Loucy (cell line): ENCODE measurements at regions not wholly inside any gene's neighbourhood (a gene's known extent, or its start where the extent isn't known, plus 50 kb on each side); places are given as distances from the start of the nearest gene placed in this dataset.

Source experiments
- H2AFZ ChIP-seq: fragments of 200-600 bp; sonication (generic); 2 replicates; pipeline ENCODE4 v1.6.0; 2016; ENCODE audit warnings: antibody characterized with exemption, mild to moderate bottlenecking, low read length, moderate library complexity
- H3F3A ChIP-seq: fragments of 200-600 bp; 2 replicates; pipeline ENCODE4 v1.6.0; 2016; ENCODE audit warnings: antibody characterized with exemption, low read depth, mild to moderate bottlenecking
- H3K27me3 ChIP-seq: fragments of 200-600 bp; sonication (generic); 2 replicates; pipeline ENCODE4 v1.6.1; 2014; ENCODE audit warnings: low read length, mild to moderate bottlenecking; ENCODE audit not compliant: insufficient read depth, poor library complexity, severe bottlenecking
- H3K36me3 ChIP-seq: fragments of 200-600 bp; sonication (generic); 2 replicates; pipeline ENCODE4 v1.6.1; 2016; ENCODE audit warnings: low read length; ENCODE audit not compliant: insufficient read depth
- H3K4me1 ChIP-seq: fragments of 200-600 bp; sonication (generic); 2 replicates; pipeline ENCODE4 v1.5.1; 2014; ENCODE audit warnings: low read length, mild to moderate bottlenecking; ENCODE audit not compliant: insufficient read depth, poor library complexity, severe bottlenecking
- H3K4me2 ChIP-seq: fragments of 200-600 bp; sonication (generic); 2 replicates; pipeline ENCODE4 v1.6.0; 2014; ENCODE audit warnings: antibody characterized with exemption, low read length, low read depth, mild to moderate bottlenecking; ENCODE audit not compliant: poor library complexity, severe bottlenecking
- H3K4me3 ChIP-seq: fragments of 200-600 bp; sonication (generic); 2 replicates; pipeline ENCODE4 v1.5.1; 2014; ENCODE audit warnings: low read length, mild to moderate bottlenecking, mixed read lengths; ENCODE audit not compliant: poor library complexity, severe bottlenecking
- H3K79me2 ChIP-seq: fragments of 200-600 bp; sonication (generic); 2 replicates; pipeline ENCODE4 v1.6.1; 2014; ENCODE audit warnings: low read length; ENCODE audit not compliant: insufficient read depth
- H3K9ac ChIP-seq: fragments of 200-600 bp; sonication (generic); 2 replicates; pipeline ENCODE4 v1.6.0; 2014; ENCODE audit warnings: mild to moderate bottlenecking, low read depth, low read length, moderate library complexity; ENCODE audit not compliant: poor library complexity, severe bottlenecking
- H3K9me2 ChIP-seq: fragments of 200-600 bp; sonication (generic); replicated peaks from 2 replicates; pipeline ENCODE4 v1.6.1; 2016; ENCODE audit warnings: low read depth, low read length, mixed read lengths
- H3K9me3 ChIP-seq: fragments of 200-600 bp; sonication (generic); 2 replicates; pipeline ENCODE4 v1.6.1; 2014; ENCODE audit warnings: mild to moderate bottlenecking, antibody characterized with exemption, low read length, low read depth; ENCODE audit not compliant: insufficient read depth
- H4K20me1 ChIP-seq: fragments of 200-600 bp; sonication (generic); 2 replicates; pipeline ENCODE4 v1.6.0; 2014; ENCODE audit warnings: antibody characterized with exemption, low read length, mild to moderate bottlenecking; ENCODE audit not compliant: insufficient read depth, poor library complexity, severe bottlenecking
- CTCF ChIP-seq: fragments of 200-600 bp; sonication (generic); conservative IDR thresholded peaks from 2 replicates; pipeline ENCODE4 v1.5.1; 2014; ENCODE audit warnings: mild to moderate bottlenecking, antibody characterized with exemption, low read length
- EZH2phosphoT487 ChIP-seq: fragments of 200-600 bp; IDR thresholded peaks from 2 replicates; pipeline ENCODE4 v1.6.1; 2018; ENCODE audit warnings: antibody characterized with exemption, mild to moderate bottlenecking, moderate library complexity, borderline replicate concordance

DNA sequence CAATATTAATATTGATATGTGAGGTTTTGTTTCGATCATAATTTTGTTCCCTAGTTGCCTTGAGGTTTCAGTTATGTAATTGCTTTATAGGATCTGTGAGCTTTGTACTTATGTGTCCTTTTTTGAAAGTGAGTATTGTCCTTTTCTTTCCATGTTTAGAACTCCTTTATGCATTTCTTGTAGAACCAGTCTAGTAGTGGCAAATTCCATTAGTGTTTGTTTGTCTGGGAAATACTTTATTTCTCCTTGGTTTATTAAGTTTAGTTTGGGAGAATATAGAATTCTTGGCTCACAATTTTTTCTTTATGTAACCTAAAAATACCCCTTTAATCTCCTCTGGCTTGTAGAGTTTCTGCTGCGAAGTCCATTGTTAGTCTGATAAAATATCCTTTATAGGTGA is 127.5 kb upstream of the KITLG start:
- no peaks in the 10 kb centered on the region for H3K27me3 ChIP-seq
- no peak overlapping the region for H2AFZ ChIP-seq
- H3K79me2 ChIP-seq = no peaks in the 10 kb centered on the region
- no peaks in the 10 kb centered on the region for H3F3A ChIP-seq
- H4K20me1 ChIP-seq = no peaks in the 10 kb centered on the region
- no peak overlapping the region for H3K9ac ChIP-seq
- no peak overlapping the region for H3K4me2 ChIP-seq
- H3K4me1 ChIP-seq = no peaks in the 10 kb centered on the region
- H3K9me3 ChIP-seq = no peaks in the 10 kb centered on the region
- H3K9me2 ChIP-seq = no peaks in the 10 kb centered on the region
- no peaks in the 10 kb centered on the region for H3K36me3 ChIP-seq
- no peak overlapping the region for H3K4me3 ChIP-seq
- no peak for TF ChIP-seq EZH2phosphoT487
- TF ChIP-seq CTCF = no peak

DNA sequence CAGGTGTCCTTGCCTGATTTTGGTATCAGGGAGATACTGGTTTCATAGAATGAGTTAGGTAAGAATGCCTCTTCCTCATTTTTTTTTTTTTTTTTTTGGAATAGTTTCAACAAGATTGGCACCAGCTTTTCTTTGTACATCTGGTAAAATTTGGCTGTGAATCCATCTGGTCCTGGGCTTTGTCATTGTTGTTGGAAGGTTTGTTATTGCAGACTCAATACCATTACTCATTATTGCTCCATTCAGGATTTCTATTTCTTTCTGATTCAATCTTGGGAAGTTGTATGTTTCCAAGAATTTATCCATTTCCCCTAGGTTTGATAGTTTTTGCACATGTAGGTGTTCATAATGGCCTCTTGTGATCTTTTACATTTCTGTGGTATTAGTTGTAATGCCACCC is 126.0 kb upstream of the KITLG start:
- no peak overlapping the region for H3K4me2 ChIP-seq
- no peak overlapping the region for H3K4me3 ChIP-seq
- no peaks in the 10 kb centered on the region for H3K9me2 ChIP-seq
- no peaks in the 10 kb centered on the region for H3K27me3 ChIP-seq
- no peaks in the 10 kb centered on the region for H3K4me1 ChIP-seq
- no peaks in the 10 kb centered on the region for H3K9me3 ChIP-seq
- no peaks in the 10 kb centered on the region for H3K36me3 ChIP-seq
- no peak overlapping the region for H3K9ac ChIP-seq
- H2AFZ ChIP-seq = no peak overlapping the region
- no peaks in the 10 kb centered on the region for H4K20me1 ChIP-seq
- H3F3A ChIP-seq = no peaks in the 10 kb centered on the region
- no peaks in the 10 kb centered on the region for H3K79me2 ChIP-seq
- TF ChIP-seq CTCF (no peak), EZH2phosphoT487 (no peak)

DNA sequence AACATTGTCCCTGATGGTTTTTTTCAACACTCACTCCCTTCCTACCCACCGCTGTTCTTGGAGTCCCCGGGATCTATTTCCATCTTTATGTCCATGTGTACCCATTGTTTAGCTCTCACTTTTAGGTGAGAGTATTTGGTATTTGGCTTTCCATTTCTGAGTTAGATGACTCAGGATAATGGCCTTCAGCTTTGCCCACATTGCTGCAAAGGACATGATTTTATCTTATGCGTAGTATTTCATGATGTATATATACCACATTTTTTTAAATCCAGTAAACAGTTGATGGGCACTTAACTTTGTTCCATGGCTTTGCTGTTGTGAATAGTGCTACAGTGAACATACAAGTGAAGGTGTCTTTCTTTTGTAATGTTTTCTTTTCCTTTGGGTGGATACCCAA is 123.5 kb upstream of the KITLG start:
- Histone ChIP-seq H3K36me3 (no peaks in the 10 kb centered on the region), H3K27me3 (no peaks in the 10 kb centered on the region), H3K4me2 (no peak overlapping the region), H3F3A (no peaks in the 10 kb centered on the region), H3K9me3 (no peaks in the 10 kb centered on the region), H3K9me2 (no peaks in the 10 kb centered on the region), H3K79me2 (no peaks in the 10 kb centered on the region), H2AFZ (no peak overlapping the region), H3K9ac (no peak overlapping the region), H4K20me1 (no peaks in the 10 kb centered on the region), H3K4me1 (no peaks in the 10 kb centered on the region), H3K4me3 (no peak overlapping the region)
- no peak for TF ChIP-seq EZH2phosphoT487
- TF ChIP-seq CTCF = no peak
